Osteoblast (primary cell): ENCODE measurements at regions not wholly inside any gene's neighbourhood (a gene's known extent, or its start where the extent isn't known, plus 50 kb on each side); places are given as distances from the start of the nearest gene placed in this dataset.

Experiments used
- DNase-seq: peaks from one replicate; pipeline ENCODE4 v3.0.0; 2011; ENCODE audit warnings: low spot score, mixed read lengths; ENCODE audit not compliant: insufficient read length; ENCODE audit errors: missing footprints
- H2AFZ ChIP-seq: 2 replicates; pipeline ENCODE4 v1.6.0; 2011; ENCODE audit warnings: mild to moderate bottlenecking, low read length
- H3K27ac ChIP-seq: 2 replicates; pipeline ENCODE4 v1.5.1; 2011; ENCODE audit warnings: mild to moderate bottlenecking, low read depth, low read length, moderate library complexity
- H3K27me3 ChIP-seq: 2 replicates; pipeline ENCODE4 v1.6.0; 2012; ENCODE audit warnings: mild to moderate bottlenecking, control low read depth, inconsistent platforms, low read length, moderate library complexity; ENCODE audit not compliant: insufficient read depth
- H3K36me3 ChIP-seq: 2 replicates; pipeline ENCODE4 v1.5.1; 2011; ENCODE audit warnings: mild to moderate bottlenecking, low read length, control low read depth, moderate library complexity; ENCODE audit not compliant: insufficient read depth
- H3K4me1 ChIP-seq: 2 replicates; pipeline ENCODE4 v1.5.1; 2011; ENCODE audit warnings: mild to moderate bottlenecking, low read length, control low read depth, moderate library complexity; ENCODE audit not compliant: insufficient read depth
- H3K4me2 ChIP-seq: 2 replicates; pipeline ENCODE4 v1.6.0; 2011; ENCODE audit warnings: mild to moderate bottlenecking, low read length; ENCODE audit not compliant: insufficient read depth
- H3K4me3 ChIP-seq: fragments of 200-600 bp; sonication (generic); 3 replicates; pipeline ENCODE4 v1.5.1; 2012; ENCODE audit warnings: mild to moderate bottlenecking, low read length, inconsistent platforms; ENCODE audit not compliant: insufficient read depth
- H3K79me2 ChIP-seq: 2 replicates; pipeline ENCODE4 v1.6.0; 2012; ENCODE audit warnings: mild to moderate bottlenecking, low read length, control low read depth, inconsistent platforms; ENCODE audit not compliant: insufficient read depth
- H3K9me3 ChIP-seq: 2 replicates; pipeline ENCODE4 v1.5.1; 2011; ENCODE audit warnings: low read depth, low read length, control low read depth
- H4K20me1 ChIP-seq: 2 replicates; pipeline ENCODE4 v1.6.0; 2012; ENCODE audit warnings: mild to moderate bottlenecking, low read length, control low read depth; ENCODE audit not compliant: insufficient read depth
- CTCF ChIP-seq: IDR thresholded peaks from 2 replicates; pipeline ENCODE4 v1.5.1; 2011; ENCODE audit warnings: mild to moderate bottlenecking, low read depth, low read length, moderate library complexity; ENCODE audit errors: extremely low read depth

- H3K4me3 ChIP-seq: no peak overlapping the region
- no peak overlapping the region for H3K27ac ChIP-seq
- no peak overlapping the region for H2AFZ ChIP-seq
- DNase-seq: no peak
- no peaks in the 10 kb centered on the region for H3K4me1 ChIP-seq
- peaks cover 4% of the 10 kb centered on the region for H3K9me3 ChIP-seq
- H3K79me2 ChIP-seq: no peaks in the 10 kb centered on the region
- H3K36me3 ChIP-seq: no peaks in the 10 kb centered on the region
- no peak for TF ChIP-seq CTCF
- no peaks in the 10 kb centered on the region for H3K27me3 ChIP-seq
- no peaks in the 10 kb centered on the region for H4K20me1 ChIP-seq
- no peak overlapping the region for H3K4me2 ChIP-seq
Measured at GRCh38 chr12:60311940-60312339, 716.1 kb downstream of the SLC16A7 start.

GRCh38 chr12:60317361-60317760 is 721.5 kb downstream of the SLC16A7 start:
- no peak overlapping the region for H3K27ac ChIP-seq
- TF ChIP-seq CTCF: no peak

GRCh38 chr12:60324746-60325145 is 728.9 kb downstream of the SLC16A7 start:
- no peak overlapping the region for H3K4me2 ChIP-seq
- no peak overlapping the region for H3K27ac ChIP-seq
- no peaks in the 10 kb centered on the region for H3K36me3 ChIP-seq
- peaks cover 2% of the 10 kb centered on the region for H3K9me3 ChIP-seq
- no peak for DNase-seq
- H4K20me1 ChIP-seq: no peaks in the 10 kb centered on the region
- H3K79me2 ChIP-seq: no peaks in the 10 kb centered on the region
- no peak for TF ChIP-seq CTCF
- H3K27me3 ChIP-seq: no peaks in the 10 kb centered on the region
- H3K4me1 ChIP-seq: no peaks in the 10 kb centered on the region
- no peak overlapping the region for H2AFZ ChIP-seq
- H3K4me3 ChIP-seq: no peak overlapping the region

More at GRCh38 chr12:60317361-60317760, 721.5 kb downstream of the SLC16A7 start:
- Histone ChIP-seq H3K79me2 (no peaks in the 10 kb centered on the region), H4K20me1 (no peaks in the 10 kb centered on the region), H3K27me3 (no peaks in the 10 kb centered on the region), H3K4me3 (no peak overlapping the region), H3K36me3 (no peaks in the 10 kb centered on the region), H2AFZ (no peak overlapping the region), H3K4me2 (no peak overlapping the region), H3K9me3 (no peaks in the 10 kb centered on the region), H3K4me1 (no peaks in the 10 kb centered on the region)
- no peak for DNase-seq

GRCh38 chr12:60333461-60333860 is 737.6 kb downstream of the SLC16A7 start:
- Histone ChIP-seq H3K36me3 (no peaks in the 10 kb centered on the region), H2AFZ (no peak overlapping the region), H3K4me1 (no peaks in the 10 kb centered on the region), H3K79me2 (no peaks in the 10 kb centered on the region), H3K27ac (no peak overlapping the region), H3K4me3 (no peak overlapping the region), H3K27me3 (no peaks in the 10 kb centered on the region), H3K9me3 (no peaks in the 10 kb centered on the region), H4K20me1 (no peaks in the 10 kb centered on the region), H3K4me2 (no peak overlapping the region)
- DNase-seq: no peak
- TF ChIP-seq CTCF: no peak
